H1 (cell line): ENCODE measurements at regions not wholly inside any gene's neighbourhood (a gene's known extent, or its start where the extent isn't known, plus 50 kb on each side); places are given as distances from the start of the nearest gene placed in this dataset.

Source experiments
- CTCF ChIA-PET: fragments of 300-600 bp; sonication (Branson Sonifier 250); formaldehyde crosslinking; loops from one replicate; lab custom pipeline; 2021; ENCODE audit not compliant: partially characterized antibody; lab: Charles Lee
- POLR2A ChIA-PET: fragments of 300-600 bp; sonication (Branson Sonifier 250); formaldehyde crosslinking; loops from one replicate; lab custom pipeline; 2021; ENCODE audit warnings: inconsistent platforms; ENCODE audit not compliant: partially characterized antibody; lab: Charles Lee
- DNase-seq, 2 experiments: peaks; one replicate each; pipeline versions ENCODE4 v3.0.0 to v3.0.0-alpha.2; 2010 to 2022; ENCODE audit warnings: low spot score in 2 of 2, low read depth in 1 of 2, mixed read lengths in 1 of 2
- FAIRE-seq: peaks from 2 replicates; lab custom pipeline; 2011; peaks lifted over from hg19 to GRCh38; lab: Jason Lieb, UNC
- H2AFZ ChIP-seq: 2 replicates; pipeline ENCODE4 v1.8.1; 2012; ENCODE audit warnings: low read length, inconsistent platforms
- H2AK5ac ChIP-seq: 2 replicates; pipeline ENCODE4 v1.6.1; 2013; ENCODE audit warnings: low read depth, low read length
- H2BK120ac ChIP-seq: replicated peaks from 2 replicates; pipeline ENCODE3; 2013; ENCODE audit warnings: low read depth, low read length, inconsistent platforms
- H2BK12ac ChIP-seq: 2 replicates; pipeline ENCODE4 v1.6.1; 2013; ENCODE audit warnings: low read depth, low read length
- H2BK15ac ChIP-seq: 2 replicates; pipeline ENCODE4 v1.6.1; 2013; ENCODE audit warnings: low read length
- H2BK20ac ChIP-seq: 2 replicates; pipeline ENCODE4 v1.6.1; 2013; ENCODE audit warnings: low read length
- H2BK5ac ChIP-seq: 2 replicates; pipeline ENCODE4 v1.6.1; 2013; ENCODE audit warnings: low read depth, low read length
- H3K14ac ChIP-seq: 2 replicates; pipeline ENCODE4 v1.6.1; 2013; ENCODE audit warnings: inconsistent platforms; ENCODE audit not compliant: insufficient read length
- H3K18ac ChIP-seq: 2 replicates; pipeline ENCODE4 v1.6.1; 2013; ENCODE audit warnings: low read length; ENCODE audit errors: extremely low read depth
- H3K23ac ChIP-seq: 2 replicates; pipeline ENCODE4 v1.6.1; 2013; ENCODE audit warnings: inconsistent platforms; ENCODE audit not compliant: insufficient read length
- H3K23me2 ChIP-seq: 2 replicates; pipeline ENCODE4 v1.6.1; 2013; ENCODE audit warnings: low read depth, low read length
- H3K27ac ChIP-seq: 2 replicates; pipeline ENCODE4 v1.6.1; 2011; ENCODE audit warnings: low read depth, low read length, inconsistent platforms
- H3K27me3 ChIP-seq, 4 experiments: replicated peaks in 1 of 4; 1 replicate in 1 of 4; 2 replicates in 3 of 4; pipeline versions ENCODE4 v1.6.1 to v1.8.1; 2011 to 2013; ENCODE audit warnings: low read length in 3 of 4, mild to moderate bottlenecking in 3 of 4, inconsistent platforms in 2 of 4, mixed read lengths in 2 of 4, moderate library complexity in 1 of 4; ENCODE audit not compliant: control insufficient read depth in 3 of 4, insufficient read depth in 3 of 4; ENCODE audit errors: extremely low read depth in 1 of 4
- H3K36me3 ChIP-seq, 4 experiments: 2 replicates each; pipeline versions ENCODE4 v1.6.1 to v1.8.1; 2011 to 2013; ENCODE audit warnings: mild to moderate bottlenecking in 4 of 4, low read length in 3 of 4, moderate library complexity in 2 of 4, control low read depth in 1 of 4, inconsistent platforms in 1 of 4; ENCODE audit not compliant: insufficient read depth in 4 of 4, control insufficient read depth in 2 of 4
- H3K4ac ChIP-seq: replicated peaks from 2 replicates; pipeline ENCODE3; 2013; ENCODE audit warnings: low read length, low read depth, mixed read lengths, inconsistent platforms; ENCODE audit not compliant: insufficient read length
- H3K4me1 ChIP-seq, 4 experiments: replicated peaks in 1 of 4; 1 replicate in 1 of 4; 2 replicates in 3 of 4; pipeline versions ENCODE4 v1.6.1 to v1.8.1; 2011 to 2013; ENCODE audit warnings: low read length in 3 of 4, inconsistent platforms in 2 of 4, mixed read lengths in 1 of 4; ENCODE audit not compliant: insufficient read depth in 4 of 4, control insufficient read depth in 3 of 4
- H3K4me2 ChIP-seq, 2 experiments: 2 replicates each; pipeline versions ENCODE4 v1.6.1 to v1.8.1; 2011 to 2013; ENCODE audit warnings: low read depth in 2 of 2, low read length in 2 of 2, control low read depth in 1 of 2, inconsistent platforms in 1 of 2, mild to moderate bottlenecking in 1 of 2; ENCODE audit not compliant: insufficient read depth in 1 of 2
- H3K4me3 ChIP-seq, 4 experiments: fragments of 200-600, 300-600 bp in 1 of 4; sonication (generic), shearing (Covaris generic), sonication (Bioruptor Twin) in 1 of 4; 2 replicates each; pipeline versions ENCODE4 v1.5.1 to v1.8.1; 2011 to 2016; ENCODE audit warnings: low read length in 4 of 4, low read depth in 3 of 4, control low read depth in 2 of 4, inconsistent platforms in 2 of 4, mild to moderate bottlenecking in 2 of 4, mixed read lengths in 1 of 4, moderate library complexity in 1 of 4; ENCODE audit not compliant: insufficient read depth in 2 of 4; ENCODE audit errors: extremely low read depth in 1 of 4
- H3K56ac ChIP-seq: replicated peaks from 2 replicates; pipeline ENCODE3; 2013; ENCODE audit warnings: low read depth, mild to moderate bottlenecking, mixed read lengths, low read length, inconsistent platforms; ENCODE audit not compliant: insufficient read length
- H3K79me1 ChIP-seq: 2 replicates; pipeline ENCODE4 v1.6.1; 2013; ENCODE audit warnings: low read depth, low read length, control low read depth
- H3K79me2 ChIP-seq, 2 experiments: 2 replicates each; pipeline versions ENCODE4 v1.6.1 to v1.8.1; 2012 to 2013; ENCODE audit warnings: low read length in 2 of 2, mild to moderate bottlenecking in 2 of 2, inconsistent platforms in 1 of 2; ENCODE audit not compliant: insufficient read depth in 2 of 2, control insufficient read depth in 1 of 2
- H3K9ac ChIP-seq, 4 experiments: replicated peaks in 1 of 4; 1 replicate in 1 of 4; 2 replicates in 3 of 4; pipeline versions ENCODE4 v1.6.1 to v1.8.1; 2011 to 2013; ENCODE audit warnings: low read depth in 3 of 4, low read length in 3 of 4, control low read depth in 2 of 4, mild to moderate bottlenecking in 2 of 4, moderate library complexity in 2 of 4, inconsistent platforms in 1 of 4; ENCODE audit errors: extremely low read depth in 1 of 4
- H3K9me3 ChIP-seq, 2 experiments: 2 replicates each; pipeline versions ENCODE4 v1.6.1 to v1.8.1; 2012 to 2013; ENCODE audit warnings: mild to moderate bottlenecking in 2 of 2, moderate library complexity in 2 of 2, control low read depth in 1 of 2, inconsistent platforms in 1 of 2, low read depth in 1 of 2, low read length in 1 of 2, mixed read lengths in 1 of 2; ENCODE audit not compliant: insufficient read depth in 2 of 2
- H4K20me1 ChIP-seq, 2 experiments: replicated peaks in 1 of 2; 2 replicates each; pipeline versions ENCODE3 to v1.8.1; 2011 to 2013; ENCODE audit warnings: inconsistent platforms in 2 of 2, low read length in 2 of 2, mild to moderate bottlenecking in 1 of 2; ENCODE audit not compliant: insufficient read depth in 2 of 2, control insufficient read depth in 1 of 2
- H4K5ac ChIP-seq: 2 replicates; pipeline ENCODE4 v1.6.1; 2013; ENCODE audit warnings: low read length, low read depth, mixed read lengths, inconsistent platforms; ENCODE audit not compliant: insufficient read length
- H4K8ac ChIP-seq: 2 replicates; pipeline ENCODE4 v1.8.0; 2013; ENCODE audit warnings: mild to moderate bottlenecking, moderate library complexity, low read length, inconsistent platforms; ENCODE audit not compliant: insufficient read depth; ENCODE audit errors: extremely low read depth
- H4K91ac ChIP-seq: replicated peaks from 2 replicates; pipeline ENCODE3; 2013; ENCODE audit warnings: low read length, mixed read lengths, inconsistent platforms; ENCODE audit not compliant: insufficient read length
- BCL11A ChIP-seq, 2 experiments: IDR thresholded peaks; one replicate each; pipeline ENCODE4 v1.6.1; 2011; ENCODE audit warnings: low read depth in 2 of 2, low read length in 2 of 2, mild to moderate bottlenecking in 2 of 2
- CBX5 ChIP-seq: fragments of 300-800, 300-1000 bp; sonication (generic); IDR thresholded peaks from 2 replicates; pipeline ENCODE4 v1.7.1; 2016; ENCODE audit warnings: antibody characterized with exemption, low read length, low read depth
- FOSL1 ChIP-seq: IDR thresholded peaks from 2 replicates; pipeline ENCODE4 v1.6.1; 2011; ENCODE audit warnings: mild to moderate bottlenecking, low read depth, low read length, moderate library complexity; ENCODE audit not compliant: insufficient read depth
- GTF2F1 ChIP-seq: IDR thresholded peaks from 2 replicates; pipeline ENCODE4 v1.6.1; 2012; ENCODE audit warnings: low read depth, low read length, improper control_type of control experiment, borderline replicate concordance
- RFX5 ChIP-seq: IDR thresholded peaks from 2 replicates; pipeline ENCODE4 v1.6.1; 2011; ENCODE audit warnings: low read depth, low read length, improper control_type of control experiment, borderline replicate concordance
- RXRA ChIP-seq: IDR thresholded peaks from 2 replicates; pipeline ENCODE4 v1.6.1; 2011; ENCODE audit warnings: low read depth, mild to moderate bottlenecking, low read length, moderate library complexity; ENCODE audit not compliant: insufficient read depth
- SIN3A ChIP-seq, 2 experiments: IDR thresholded peaks in 1 of 2; conservative IDR thresholded peaks in 1 of 2; 2 replicates each; pipeline ENCODE4 v1.6.1; 2011 to 2012; ENCODE audit warnings: low read length in 2 of 2, improper control_type of control experiment in 1 of 2, low read depth in 1 of 2, mild to moderate bottlenecking in 1 of 2
- SIRT6 ChIP-seq: IDR thresholded peaks from one replicate; pipeline ENCODE4 v1.7.1; 2012; ENCODE audit warnings: low read length, inconsistent platforms
- YY1 ChIP-seq: IDR thresholded peaks from 2 replicates; pipeline ENCODE4 v1.6.1; 2011; ENCODE audit warnings: low read depth, mild to moderate bottlenecking, low read length
- WGBS, 2 experiments: shearing (Covaris generic) in 1 of 2; methylation state at CpG; one replicate each; pipeline versions ENCODE4 v1.1.6 to v1.1.7; 2013 to 2015; ENCODE audit warnings: low lambda C conversion rate in 2 of 2, mixed read lengths in 2 of 2, inconsistent platforms in 1 of 2, low coverage in 1 of 2, missing lambda C conversion rate in 1 of 2; ENCODE audit not compliant: insufficient replicate concordance in 2 of 2, insufficient coverage in 1 of 2, insufficient read length in 1 of 2; ENCODE audit errors: extremely low coverage in 1 of 2, missing lambda C conversion rate in 1 of 2; 5-methylcytosine and 5-hydroxymethylcytosine counted together

GRCh38 chr2:67858886-67859285, 203.9 kb downstream of the C1D start:
- Histone ChIP-seq H3K14ac (no peak overlapping the region), H3K9ac (no peak overlapping the region), H3K9me3 (no peaks in the 10 kb centered on the region), H2BK12ac (no peak overlapping the region), H2BK5ac (no peak overlapping the region), H2AFZ (no peak overlapping the region), H3K56ac (no peak overlapping the region), H3K18ac (no peak overlapping the region), H3K79me2 (no peaks in the 10 kb centered on the region), H2AK5ac (no peak overlapping the region), H3K36me3 (no peaks in the 10 kb centered on the region), H4K5ac (no peak overlapping the region), H4K91ac (no peak overlapping the region), H2BK15ac (no peak overlapping the region), H4K8ac (no peak overlapping the region), H3K4ac (no peak overlapping the region), H3K4me1 (no peaks in the 10 kb centered on the region), H3K27me3 (peaks cover 0 to 1% (median 0%) of the 10 kb centered on the region in 4 experiments; a peak in 1 of 7 replicates), H3K4me3 (no peak overlapping the region), H2BK120ac (no peak overlapping the region), H3K79me1 (no peaks in the 10 kb centered on the region), H3K23me2 (no peaks in the 10 kb centered on the region), H3K27ac (no peak overlapping the region), H2BK20ac (no peak overlapping the region), H3K23ac (no peak overlapping the region), H4K20me1 (no peaks in the 10 kb centered on the region), H3K4me2 (no peak overlapping the region)
- DNase-seq = no peak
- CTCF ChIA-PET = interaction anchor here (0.9 to 1.4 kb wide), 3 partner anchors 11 to 16 kb away, joined by 3 read pairs; no protein-coding TSS in a partner anchor
- no peak for FAIRE-seq
- WGBS, 2 experiments = 90% methylated on average over 3 of the region's 3 CpGs; no CpG with 5 or more reads in 1 of the 2 experiments
- POLR2A ChIA-PET = no interaction called here
- no peak for TF ChIP-seq GTF2F1
- no peak for TF ChIP-seq FOSL1
- TF ChIP-seq RXRA = no peak
- TF ChIP-seq SIN3A (conservative IDR thresholded peaks at IDR 0.05 in 1 of 2, IDR thresholded peaks at IDR 0.05 in 1 of 2; ENCODE audit: low read depth in 1 of 2, low read length in 2 of 2) = no peak
- no peak for TF ChIP-seq CBX5
- no peak for TF ChIP-seq SIRT6
- TF ChIP-seq BCL11A (IDR thresholded peaks at IDR 0.05; ENCODE audit: low read depth in 2 of 2, low read length in 2 of 2) = no peak
- no peak for TF ChIP-seq YY1
- no peak for TF ChIP-seq RFX5
